ENCODE measurements at regions not wholly inside any gene's neighbourhood (a gene's known extent, or its start where the extent isn't known, plus 50 kb on each side); places are given as distances from the start of the nearest gene placed in this dataset.

GRCh38 chr3:139122221-139122581 is 77.5 kb upstream of the PRR23C start:
- Histone ChIP-seq H3K27ac (ENCODE audit: control insufficient read depth, insufficient read depth) (no peak overlapping the region), H3K36me3 (ENCODE audit: control insufficient read depth in 2 of 2, insufficient read depth in 2 of 2, low read length in 1 of 2) (no peaks in the 10 kb centered on the region), H3K27me3 (replicated peaks in 1 of 2; ENCODE audit: control insufficient read depth in 2 of 2, insufficient read depth in 2 of 2, low read length in 1 of 2) (no peaks in the 10 kb centered on the region), H4K20me1 (ENCODE audit: control insufficient read depth, insufficient read depth) (no peaks in the 10 kb centered on the region; the same call in 1 of the 2 replicates), H2AFZ (ENCODE audit: control insufficient read depth, low read depth, low read length) (no peak overlapping the region), H3K4me1 (ENCODE audit: control insufficient read depth, insufficient read depth, low read length) (no peaks in the 10 kb centered on the region), H3K4me2 (ENCODE audit: control insufficient read depth, insufficient read depth) (no peak overlapping the region), H3K79me2 (ENCODE audit: control insufficient read depth, insufficient read depth, low read length) (no peaks in the 10 kb centered on the region), H3K9me3 (replicated peaks; ENCODE audit: control insufficient read depth, insufficient read depth, low read length) (no peaks in the 10 kb centered on the region), H3K9ac (ENCODE audit: control insufficient read depth, insufficient read depth, low read length) (no peak overlapping the region), H3K4me3 (no peak overlapping the region)
- ATAC-seq (no peak), DNase-seq (ENCODE audit: low read depth, low spot score) (no peak), FAIRE-seq (no peak)
- in situ Hi-C loops (cut with MboI): no loop called here
- ChIA-PET RAD21 (ENCODE audit: unreplicated experiment) (no interaction called here), CTCF (interaction anchor here (2.3 kb wide), 1 partner anchor 11 kb away, joined by 10 read pairs; no protein-coding TSS in a partner anchor), SMC1A (ENCODE audit: uncharacterized antibody, unreplicated experiment) (interaction anchor here (1.4 kb wide), 1 partner anchor 10 kb away, joined by 5 read pairs; no protein-coding TSS in a partner anchor), POLR2A (no interaction called here)
- WGBS (ENCODE audit: insufficient coverage, insufficient replicate concordance, low lambda C conversion rate, missing lambda C conversion rate): 28% methylated on average over 3 of the region's 3 CpGs
- intact Hi-C loops (cut with micrococcal nuclease; ENCODE audit: unreplicated experiment): no loop called here
- BruUV-seq (replicated peaks): no TSS peak
- TF ChIP-seq MXI1 (IDR thresholded peaks at IDR 0.05; ENCODE audit: low read depth, low read length): no peak
- TF ChIP-seq ZNF274 (IDR thresholded peaks at IDR 0.05; ENCODE audit: insufficient read depth, insufficient read length): no peak
- no peak for TF ChIP-seq NFYA (IDR thresholded peaks at IDR 0.05; ENCODE audit: borderline replicate concordance, low read depth, low read length)
- no peak for TF ChIP-seq E4F1 (IDR thresholded peaks at IDR 0.05; ENCODE audit: borderline replicate concordance, partially characterized antibody)

DNA sequence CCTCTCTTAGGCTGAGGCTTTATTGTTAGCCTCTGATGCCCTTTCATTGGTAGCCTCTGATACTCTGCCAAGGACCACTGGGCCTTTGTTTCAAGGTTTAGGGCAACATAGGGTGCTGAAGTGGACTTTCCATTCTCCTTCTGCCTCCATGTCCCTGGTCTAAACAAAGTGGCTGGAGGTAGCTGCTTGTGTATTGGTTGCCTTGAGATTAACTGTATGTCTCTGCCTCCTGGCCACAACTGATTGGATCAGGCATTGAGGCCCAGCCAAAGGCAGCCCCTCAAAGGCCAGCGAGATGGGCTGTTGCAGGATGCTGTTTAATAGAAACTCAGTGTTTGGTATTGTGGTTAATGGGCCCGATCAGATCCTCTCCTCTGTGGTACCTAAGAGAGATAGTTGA is 77.9 kb upstream of the PRR23C start:
- H2AFZ ChIP-seq (ENCODE audit: control insufficient read depth, low read depth, low read length): no peak overlapping the region
- ATAC-seq (no peak), FAIRE-seq (no peak), DNase-seq (ENCODE audit: low read depth, low spot score) (no peak)
- no peaks in the 10 kb centered on the region for H3K36me3 ChIP-seq (ENCODE audit: control insufficient read depth in 2 of 2, insufficient read depth in 2 of 2, low read length in 1 of 2)
- intact Hi-C loops (cut with micrococcal nuclease; ENCODE audit: unreplicated experiment) (no loop called here), in situ Hi-C loops (cut with MboI) (no loop called here)
- H3K4me2 ChIP-seq (ENCODE audit: control insufficient read depth, insufficient read depth): no peak overlapping the region
- no peak overlapping the region for H3K27ac ChIP-seq (ENCODE audit: control insufficient read depth, insufficient read depth)
- no peak overlapping the region for H3K9ac ChIP-seq (ENCODE audit: control insufficient read depth, insufficient read depth, low read length)
- no TSS peak for BruUV-seq (replicated peaks)
- POLR2A ChIA-PET: no interaction called here
- no peaks in the 10 kb centered on the region; the same call in 1 of the 2 replicates for H4K20me1 ChIP-seq (ENCODE audit: control insufficient read depth, insufficient read depth)
- no peaks in the 10 kb centered on the region for H3K4me1 ChIP-seq (ENCODE audit: control insufficient read depth, insufficient read depth, low read length)
- RAD21 ChIA-PET (ENCODE audit: unreplicated experiment): no interaction called here
- H3K79me2 ChIP-seq (ENCODE audit: control insufficient read depth, insufficient read depth, low read length): no peaks in the 10 kb centered on the region
- H3K9me3 ChIP-seq (replicated peaks; ENCODE audit: control insufficient read depth, insufficient read depth, low read length): no peaks in the 10 kb centered on the region
- H3K4me3 ChIP-seq: no peak overlapping the region
- H3K27me3 ChIP-seq (replicated peaks in 1 of 2; ENCODE audit: control insufficient read depth in 2 of 2, insufficient read depth in 2 of 2, low read length in 1 of 2): no peaks in the 10 kb centered on the region
- SMC1A ChIA-PET (ENCODE audit: uncharacterized antibody, unreplicated experiment): no interaction called here
- WGBS (ENCODE audit: insufficient coverage, insufficient replicate concordance, low lambda C conversion rate, missing lambda C conversion rate): 0% methylated on average over 2 of the region's 2 CpGs
- CTCF ChIA-PET: interaction anchor here (2.3 kb wide), 1 partner anchor 12 kb away, joined by 10 read pairs; no protein-coding TSS in a partner anchor
- TF ChIP-seq KDM1A (IDR thresholded peaks at IDR 0.05; ENCODE audit: borderline replicate concordance): no peak
- no peak for TF ChIP-seq EED (IDR thresholded peaks at IDR 0.05; ENCODE audit: low read depth)
- TF ChIP-seq, protein P1, sequence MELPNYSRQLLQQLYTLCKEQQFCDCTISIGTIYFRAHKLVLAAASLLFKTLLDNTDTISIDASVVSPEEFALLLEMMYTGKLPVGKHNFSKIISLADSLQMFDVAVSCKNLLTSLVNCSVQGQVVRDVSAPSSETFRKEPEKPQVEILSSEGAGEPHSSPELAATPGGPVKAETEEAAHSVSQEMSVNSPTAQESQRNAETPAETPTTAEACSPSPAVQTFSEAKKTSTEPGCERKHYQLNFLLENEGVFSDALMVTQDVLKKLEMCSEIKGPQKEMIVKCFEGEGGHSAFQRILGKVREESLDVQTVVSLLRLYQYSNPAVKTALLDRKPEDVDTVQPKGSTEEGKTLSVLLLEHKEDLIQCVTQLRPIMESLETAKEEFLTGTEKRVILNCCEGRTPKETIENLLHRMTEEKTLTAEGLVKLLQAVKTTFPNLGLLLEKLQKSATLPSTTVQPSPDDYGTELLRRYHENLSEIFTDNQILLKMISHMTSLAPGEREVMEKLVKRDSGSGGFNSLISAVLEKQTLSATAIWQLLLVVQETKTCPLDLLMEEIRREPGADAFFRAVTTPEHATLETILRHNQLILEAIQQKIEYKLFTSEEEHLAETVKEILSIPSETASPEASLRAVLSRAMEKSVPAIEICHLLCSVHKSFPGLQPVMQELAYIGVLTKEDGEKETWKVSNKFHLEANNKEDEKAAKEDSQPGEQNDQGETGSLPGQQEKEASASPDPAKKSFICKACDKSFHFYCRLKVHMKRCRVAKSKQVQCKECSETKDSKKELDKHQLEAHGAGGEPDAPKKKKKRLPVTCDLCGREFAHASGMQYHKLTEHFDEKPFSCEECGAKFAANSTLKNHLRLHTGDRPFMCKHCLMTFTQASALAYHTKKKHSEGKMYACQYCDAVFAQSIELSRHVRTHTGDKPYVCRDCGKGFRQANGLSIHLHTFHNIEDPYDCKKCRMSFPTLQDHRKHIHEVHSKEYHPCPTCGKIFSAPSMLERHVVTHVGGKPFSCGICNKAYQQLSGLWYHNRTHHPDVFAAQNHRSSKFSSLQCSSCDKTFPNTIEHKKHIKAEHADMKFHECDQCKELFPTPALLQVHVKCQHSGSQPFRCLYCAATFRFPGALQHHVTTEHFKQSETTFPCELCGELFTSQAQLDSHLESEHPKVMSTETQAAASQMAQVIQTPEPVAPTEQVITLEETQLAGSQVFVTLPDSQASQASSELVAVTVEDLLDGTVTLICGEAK (IDR thresholded peaks at IDR 0.05; ENCODE audit: borderline replicate concordance): no peak
- TF ChIP-seq, protein P2, sequence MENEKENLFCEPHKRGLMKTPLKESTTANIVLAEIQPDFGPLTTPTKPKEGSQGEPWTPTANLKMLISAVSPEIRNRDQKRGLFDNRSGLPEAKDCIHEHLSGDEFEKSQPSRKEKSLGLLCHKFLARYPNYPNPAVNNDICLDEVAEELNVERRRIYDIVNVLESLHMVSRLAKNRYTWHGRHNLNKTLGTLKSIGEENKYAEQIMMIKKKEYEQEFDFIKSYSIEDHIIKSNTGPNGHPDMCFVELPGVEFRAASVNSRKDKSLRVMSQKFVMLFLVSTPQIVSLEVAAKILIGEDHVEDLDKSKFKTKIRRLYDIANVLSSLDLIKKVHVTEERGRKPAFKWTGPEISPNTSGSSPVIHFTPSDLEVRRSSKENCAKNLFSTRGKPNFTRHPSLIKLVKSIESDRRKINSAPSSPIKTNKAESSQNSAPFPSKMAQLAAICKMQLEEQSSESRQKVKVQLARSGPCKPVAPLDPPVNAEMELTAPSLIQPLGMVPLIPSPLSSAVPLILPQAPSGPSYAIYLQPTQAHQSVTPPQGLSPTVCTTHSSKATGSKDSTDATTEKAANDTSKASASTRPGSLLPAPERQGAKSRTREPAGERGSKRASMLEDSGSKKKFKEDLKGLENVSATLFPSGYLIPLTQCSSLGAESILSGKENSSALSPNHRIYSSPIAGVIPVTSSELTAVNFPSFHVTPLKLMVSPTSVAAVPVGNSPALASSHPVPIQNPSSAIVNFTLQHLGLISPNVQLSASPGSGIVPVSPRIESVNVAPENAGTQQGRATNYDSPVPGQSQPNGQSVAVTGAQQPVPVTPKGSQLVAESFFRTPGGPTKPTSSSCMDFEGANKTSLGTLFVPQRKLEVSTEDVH (IDR thresholded peaks at IDR 0.05; ENCODE audit: low read depth, partially characterized antibody): no peak

Measured in GM12878 (cell line).